SK-N-MC (cell line): ENCODE measurements at regions not wholly inside any gene's neighbourhood (a gene's known extent, or its start where the extent isn't known, plus 50 kb on each side); places are given as distances from the start of the nearest gene placed in this dataset.

Source experiments
- DNase-seq: peaks from one replicate; pipeline ENCODE4 v3.0.0-alpha.2; 2011; ENCODE audit warnings: low read depth, low spot score
- H3K27ac ChIP-seq: fragments of 200-600 bp; sonication (generic); 2 replicates; pipeline ENCODE4 v1.5.1; 2016; ENCODE audit warnings: mixed run types
- H3K36me3 ChIP-seq: fragments of 200-600 bp; sonication (generic); 2 replicates; pipeline ENCODE4 v1.6.1; 2017; ENCODE audit warnings: antibody characterized with exemption, low read length, mixed read lengths; ENCODE audit not compliant: insufficient read depth
- H3K4me3 ChIP-seq: fragments of 200-600 bp; sonication (generic); 2 replicates; pipeline ENCODE4 v1.5.1; 2016
- H3K9ac ChIP-seq: fragments of 200-600 bp; sonication (generic); 2 replicates; pipeline ENCODE4 v1.8.0; 2017; ENCODE audit warnings: mixed run types, mixed read lengths; ENCODE audit not compliant: insufficient read length
- H3K9me3 ChIP-seq: fragments of 200-600 bp; sonication (generic); 2 replicates; pipeline ENCODE4 v1.6.1; 2017; ENCODE audit warnings: low read depth, mild to moderate bottlenecking, antibody characterized with exemption, low read length, moderate library complexity, mixed read lengths
- EZH2 ChIP-seq: fragments of 200-600 bp; sonication (generic); IDR thresholded peaks from one replicate; pipeline ENCODE4 v1.6.1; 2017; ENCODE audit warnings: antibody characterized with exemption
- FOXP2 ChIP-seq: optimal IDR thresholded peaks from 2 replicates; pipeline ENCODE3; 2011; ENCODE audit warnings: mild to moderate bottlenecking, moderate library complexity; ENCODE audit not compliant: insufficient read depth; ENCODE audit errors: extremely low read length, control extremely low read depth
- POLR2AphosphoS5 ChIP-seq: IDR thresholded peaks from 2 replicates; pipeline ENCODE4 v1.6.1; 2012; ENCODE audit warnings: mild to moderate bottlenecking, low read depth, low read length, borderline replicate concordance

DNA sequence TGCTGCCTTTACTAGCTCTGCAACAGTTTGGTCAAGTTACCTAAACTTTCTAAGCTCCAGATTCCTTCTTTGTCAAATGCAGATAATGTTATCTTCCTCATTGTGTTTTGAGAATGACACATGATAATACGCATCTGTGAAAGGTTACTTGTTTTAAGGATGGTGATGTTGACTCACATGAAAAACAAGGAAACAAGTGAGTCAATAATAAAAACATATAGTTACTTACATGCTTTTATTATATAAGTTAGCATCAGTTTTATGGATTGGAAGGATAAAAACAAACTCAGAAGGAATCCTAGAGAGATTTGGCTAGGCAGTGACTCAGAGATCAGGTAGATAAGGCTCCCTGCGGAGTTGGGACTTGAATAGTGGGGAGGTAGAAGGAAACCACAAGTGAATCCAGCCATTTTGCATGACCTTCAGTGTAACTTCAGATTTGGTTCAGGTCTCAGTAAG, 144.6 kb downstream of the LMO4 start:
- H3K9ac ChIP-seq = no peak overlapping the region
- no peak overlapping the region for H3K4me3 ChIP-seq
- no peak for DNase-seq
- no peaks in the 10 kb centered on the region for H3K9me3 ChIP-seq
- TF ChIP-seq POLR2AphosphoS5 = no peak
- no peak for TF ChIP-seq EZH2
- TF ChIP-seq FOXP2 = no peak
- H3K27ac ChIP-seq = no peak overlapping the region
- no peaks in the 10 kb centered on the region for H3K36me3 ChIP-seq

DNA sequence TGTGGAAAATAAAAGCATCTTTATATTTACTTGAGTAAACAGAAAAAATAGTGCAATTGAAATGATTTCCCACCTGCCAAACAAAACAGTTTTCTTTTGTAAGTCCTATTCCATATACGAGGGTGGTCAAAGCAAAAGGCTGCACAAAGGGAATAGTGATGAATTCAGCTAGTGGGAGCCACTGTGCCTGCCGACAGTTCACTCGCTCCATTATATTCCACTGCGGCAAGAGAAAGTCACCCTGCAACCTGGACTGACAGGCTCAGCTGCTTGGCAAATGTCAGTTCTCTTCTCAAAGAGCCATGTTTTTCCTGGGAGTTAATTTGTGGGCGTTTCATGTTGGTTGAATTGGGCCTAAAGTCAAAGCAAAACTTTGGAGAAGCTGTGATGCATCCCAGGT, 145.4 kb downstream of the LMO4 start:
- Histone ChIP-seq H3K4me3 (no peak overlapping the region), H3K9ac (no peak overlapping the region), H3K36me3 (no peaks in the 10 kb centered on the region), H3K9me3 (no peaks in the 10 kb centered on the region), H3K27ac (no peak overlapping the region)
- TF ChIP-seq FOXP2 (no peak), EZH2 (no peak), POLR2AphosphoS5 (no peak)
- DNase-seq = no peak

DNA sequence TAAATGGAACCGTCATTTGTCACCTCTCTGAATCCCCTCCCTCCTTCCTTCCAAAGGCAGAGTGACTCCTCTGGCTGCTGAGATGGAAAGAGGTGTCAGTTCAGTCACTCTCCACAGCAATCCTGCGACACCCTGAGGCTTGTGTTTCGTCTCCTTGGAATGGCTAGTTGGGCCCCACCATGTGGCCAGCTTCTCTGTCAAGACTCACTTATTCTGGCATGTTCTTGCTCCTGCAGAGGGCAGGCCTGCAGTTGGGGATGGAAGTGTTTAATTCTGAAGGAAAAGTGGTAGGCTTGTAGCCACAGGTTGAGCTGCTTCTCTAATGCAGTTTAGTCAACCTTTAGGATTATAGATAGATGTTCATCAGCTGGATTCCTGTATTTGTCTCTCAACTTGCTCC, 149.6 kb downstream of the LMO4 start:
- no peak for DNase-seq
- H3K9ac ChIP-seq = no peak overlapping the region
- H3K36me3 ChIP-seq = no peaks in the 10 kb centered on the region
- H3K4me3 ChIP-seq = no peak overlapping the region
- no peak for TF ChIP-seq EZH2
- no peak for TF ChIP-seq FOXP2
- TF ChIP-seq POLR2AphosphoS5 = no peak
- H3K9me3 ChIP-seq = no peaks in the 10 kb centered on the region
- no peak overlapping the region for H3K27ac ChIP-seq

DNA sequence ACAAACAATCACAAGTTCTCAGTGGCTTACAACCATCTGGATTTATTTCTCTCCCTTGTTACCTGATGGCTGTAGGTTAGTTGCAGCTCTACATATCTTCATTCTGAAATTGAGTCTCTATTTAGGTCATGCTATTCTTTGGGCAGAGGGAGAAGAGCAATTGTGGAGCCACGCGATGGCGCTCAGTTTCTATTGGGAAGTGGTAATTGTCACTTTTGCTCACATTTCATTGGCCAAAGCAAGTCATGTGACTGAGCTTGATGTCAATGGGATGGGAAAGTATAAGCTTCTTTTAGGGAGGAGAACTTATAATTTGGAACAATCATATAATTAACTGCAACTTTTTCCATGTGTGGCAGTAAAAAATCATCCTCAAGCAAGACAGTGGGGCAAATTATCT, 166.5 kb downstream of the LMO4 start:
- no peaks in the 10 kb centered on the region for H3K36me3 ChIP-seq
- TF ChIP-seq POLR2AphosphoS5 = no peak
- no peak for TF ChIP-seq EZH2
- no peak for TF ChIP-seq FOXP2
- no peaks in the 10 kb centered on the region for H3K9me3 ChIP-seq
- H3K9ac ChIP-seq = no peak overlapping the region
- no peak for DNase-seq
- H3K4me3 ChIP-seq = no peak overlapping the region
- H3K27ac ChIP-seq = no peak overlapping the region

DNA sequence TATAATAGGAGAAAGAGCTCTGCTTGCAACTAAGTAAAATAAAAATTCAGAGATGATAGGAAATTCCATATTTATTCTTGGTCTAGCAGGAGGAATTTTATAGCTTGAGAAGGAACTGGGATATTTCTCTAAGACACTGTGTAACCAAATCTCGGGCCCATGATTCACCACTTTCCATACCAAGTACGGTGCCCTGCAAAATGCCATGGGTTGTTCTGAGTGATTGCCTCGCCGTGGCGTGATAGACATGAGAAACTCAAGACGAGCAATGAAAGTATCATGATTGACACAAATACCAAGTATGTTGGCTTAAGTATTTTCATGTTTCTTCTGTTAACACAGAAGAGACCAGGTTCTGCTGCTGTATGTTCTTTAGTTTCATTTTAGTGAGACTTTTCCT, 167.2 kb downstream of the LMO4 start:
- TF ChIP-seq EZH2 = no peak
- TF ChIP-seq POLR2AphosphoS5 = no peak
- no peak for TF ChIP-seq FOXP2
- Histone ChIP-seq H3K9me3 (no peaks in the 10 kb centered on the region), H3K36me3 (no peaks in the 10 kb centered on the region), H3K4me3 (no peak overlapping the region), H3K27ac (no peak overlapping the region), H3K9ac (no peak overlapping the region)
- no peak for DNase-seq

DNA sequence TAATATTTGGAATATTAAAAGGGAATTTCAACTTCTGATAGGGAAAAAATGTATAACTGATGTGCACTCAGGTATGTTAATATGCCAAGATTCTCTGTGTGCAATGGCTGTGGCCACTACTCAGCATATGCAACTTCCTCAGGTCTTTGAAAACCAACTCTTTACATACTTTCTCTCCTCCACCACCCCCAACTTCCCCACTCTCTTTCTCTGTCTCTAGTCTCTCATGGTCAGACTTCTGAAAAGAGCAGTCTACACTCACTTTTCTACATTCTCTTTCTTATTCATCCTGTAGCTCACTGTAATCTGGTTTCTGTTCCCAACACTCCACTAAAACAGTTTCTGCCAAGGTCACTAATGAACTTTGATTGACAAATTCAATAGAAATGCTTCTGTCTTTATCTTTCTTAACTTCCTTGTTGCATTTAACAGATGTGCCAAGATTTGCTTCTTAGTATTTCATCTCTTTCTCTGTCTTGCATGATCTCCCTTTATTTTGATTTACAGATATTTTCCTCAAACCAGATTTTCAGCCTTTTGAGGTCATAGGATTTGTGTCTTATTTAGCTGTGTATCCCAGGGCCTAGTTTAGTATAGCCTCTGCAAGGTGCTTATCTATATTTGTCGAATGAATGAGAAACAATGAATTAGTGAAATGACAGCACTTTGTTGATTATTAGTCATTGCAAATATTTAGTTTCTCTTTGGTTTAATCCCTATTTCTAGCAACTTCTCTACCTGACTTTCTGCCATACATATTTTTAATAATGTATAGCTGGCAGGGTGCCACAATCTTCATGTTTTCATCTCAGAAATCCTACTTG, 168.9 kb downstream of the LMO4 start:
- DNase-seq = no peak
- Histone ChIP-seq H3K9me3 (no peaks in the 10 kb centered on the region), H3K36me3 (no peaks in the 10 kb centered on the region), H3K4me3 (no peak overlapping the region), H3K9ac (no peak overlapping the region), H3K27ac (no peak overlapping the region)
- TF ChIP-seq POLR2AphosphoS5 (no peak), FOXP2 (no peak), EZH2 (no peak)

DNA sequence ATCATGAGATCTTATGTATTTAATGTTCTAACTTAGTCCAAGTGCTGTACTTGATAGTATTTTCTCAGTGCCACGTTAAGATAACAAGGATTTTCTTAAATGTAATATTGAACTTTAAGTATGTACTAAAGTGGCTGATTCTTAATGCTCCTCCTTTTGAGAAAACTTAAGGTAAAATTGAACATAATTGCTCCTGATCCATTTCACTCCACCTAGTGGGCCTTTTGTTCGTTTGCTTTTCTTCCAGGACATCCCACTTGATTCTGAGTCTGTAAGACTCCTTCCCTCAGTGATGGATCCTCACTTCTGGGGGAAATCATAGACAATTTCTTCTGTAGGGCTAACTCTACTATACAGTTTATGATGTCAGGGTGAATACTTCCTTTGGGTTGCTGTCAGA, 173.1 kb downstream of the LMO4 start:
- Histone ChIP-seq H3K9me3 (no peaks in the 10 kb centered on the region), H3K27ac (no peak overlapping the region), H3K4me3 (no peak overlapping the region), H3K36me3 (no peaks in the 10 kb centered on the region), H3K9ac (no peak overlapping the region)
- TF ChIP-seq EZH2 (no peak), POLR2AphosphoS5 (no peak), FOXP2 (no peak)
- DNase-seq = no peak

DNA sequence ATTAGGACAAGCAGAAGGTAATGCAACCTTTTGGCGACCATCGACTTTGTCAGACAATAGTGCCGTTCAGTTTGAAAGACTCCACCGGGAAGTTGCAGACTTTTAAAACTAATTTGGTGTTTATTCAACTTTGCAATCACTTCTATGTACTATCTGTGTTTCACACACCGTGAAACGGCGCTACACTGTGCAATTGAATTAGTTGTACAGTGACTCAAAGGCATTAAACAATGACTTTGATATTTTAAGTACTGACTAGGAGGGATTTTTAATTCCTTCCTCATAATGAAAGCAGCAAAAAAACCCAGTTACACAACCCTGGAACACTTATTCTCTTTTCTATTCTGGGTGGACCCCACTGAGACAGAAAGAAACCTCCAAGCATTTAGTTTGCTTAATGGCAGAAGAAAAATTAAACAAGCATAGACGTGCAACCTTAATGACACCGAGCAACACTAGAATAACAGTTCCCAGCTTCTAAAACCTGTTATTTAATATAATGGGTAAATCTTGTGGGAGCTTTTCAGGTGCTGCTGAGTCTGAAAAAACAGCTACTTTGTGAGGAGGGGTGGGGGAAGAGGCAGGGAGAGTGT, 176.8 kb downstream of the LMO4 start:
- Histone ChIP-seq H3K9me3 (no peaks in the 10 kb centered on the region), H3K9ac (no peak overlapping the region), H3K27ac (no peak overlapping the region), H3K4me3 (no peak overlapping the region), H3K36me3 (no peaks in the 10 kb centered on the region)
- TF ChIP-seq POLR2AphosphoS5 (no peak), EZH2 (no peak), FOXP2 (no peak)
- no peak for DNase-seq

DNA sequence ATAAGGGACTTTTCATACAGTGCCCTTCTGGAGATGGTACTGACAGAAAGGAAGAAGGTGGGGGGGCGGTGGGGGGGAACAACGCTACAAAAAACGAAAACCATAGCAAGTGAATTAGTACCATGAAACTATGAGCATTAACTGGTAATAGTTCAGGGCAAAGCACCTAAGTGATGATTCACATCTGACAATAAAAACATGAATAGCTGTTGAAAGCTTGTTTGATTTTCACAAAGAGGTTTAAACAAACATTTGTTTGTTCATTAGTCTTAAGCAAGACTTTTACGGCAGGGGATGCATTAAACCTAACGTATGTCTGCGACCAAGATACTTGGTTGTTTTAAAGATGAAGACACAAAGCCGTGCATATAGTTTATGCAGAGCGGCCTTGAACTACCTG, 177.5 kb downstream of the LMO4 start:
- TF ChIP-seq FOXP2 (no peak), POLR2AphosphoS5 (no peak), EZH2 (no peak)
- H3K9me3 ChIP-seq = no peaks in the 10 kb centered on the region
- no peak overlapping the region for H3K9ac ChIP-seq
- no peak overlapping the region for H3K27ac ChIP-seq
- no peak for DNase-seq
- no peaks in the 10 kb centered on the region for H3K36me3 ChIP-seq
- H3K4me3 ChIP-seq = no peak overlapping the region
